Inflammatory macrophage treated with lipopolysaccharide for 1 hour (primary cell): ENCODE measurements at regions not wholly inside any gene's neighbourhood (a gene's known extent, or its start where the extent isn't known, plus 50 kb on each side); places are given as distances from the start of the nearest gene placed in this dataset.
A peak's percentile ranks its signal among the peaks of the same experiment; 100 is the strongest.
"Not testable (repeated sequence)": the region's sequence is repeated elsewhere in the genome, so short reads cannot be mapped to it uniquely, and the experiment has no call there.

Experiments used
- DNase-seq, 2 donors: peaks; one replicate each; pipeline ENCODE4 v3.0.0-alpha.2; 2020 to 2022

DNA sequence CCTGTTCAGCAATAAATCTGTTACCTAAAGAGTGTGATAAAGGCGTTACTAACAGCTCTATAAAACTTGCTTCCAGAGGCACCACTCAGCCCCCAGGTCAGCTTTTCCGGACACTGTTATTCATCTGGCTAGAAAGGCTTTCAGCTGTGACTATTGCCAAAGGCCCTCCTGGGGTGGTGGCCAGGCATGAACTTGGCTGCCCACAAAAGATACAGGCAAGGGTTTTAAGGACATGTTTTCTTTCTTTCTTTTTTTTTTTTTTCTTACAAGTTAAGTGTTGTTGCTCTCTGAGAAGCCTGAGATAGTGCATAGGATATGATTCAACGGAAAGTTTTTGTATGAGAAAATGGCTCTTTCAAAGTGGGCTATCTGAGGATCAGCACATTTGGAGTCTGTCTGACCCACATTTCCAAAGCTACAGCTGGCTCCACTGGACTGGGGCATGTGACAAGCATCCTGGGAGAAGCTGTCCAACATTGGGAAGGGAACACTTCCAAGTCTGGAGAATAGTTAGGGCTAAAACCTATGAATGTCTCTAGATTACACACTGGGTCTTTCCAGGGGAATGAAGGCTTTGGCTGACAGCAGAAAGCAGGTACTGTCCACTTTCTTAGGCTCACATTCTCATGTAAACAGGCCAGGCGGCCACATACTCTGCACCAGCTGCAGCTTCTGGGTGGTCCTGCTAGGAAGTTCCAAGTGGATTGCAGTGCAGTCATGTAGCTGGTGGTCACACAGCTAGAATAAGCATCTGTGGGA lies 639.7 kb downstream of the LMO4 start:
- DNase-seq: no peak

GRCh38 chr1:87969040-87969439 lies 640.4 kb downstream of the LMO4 start:
- DNase-seq: peak in 1 of 2 donors; percentile 2

DNA sequence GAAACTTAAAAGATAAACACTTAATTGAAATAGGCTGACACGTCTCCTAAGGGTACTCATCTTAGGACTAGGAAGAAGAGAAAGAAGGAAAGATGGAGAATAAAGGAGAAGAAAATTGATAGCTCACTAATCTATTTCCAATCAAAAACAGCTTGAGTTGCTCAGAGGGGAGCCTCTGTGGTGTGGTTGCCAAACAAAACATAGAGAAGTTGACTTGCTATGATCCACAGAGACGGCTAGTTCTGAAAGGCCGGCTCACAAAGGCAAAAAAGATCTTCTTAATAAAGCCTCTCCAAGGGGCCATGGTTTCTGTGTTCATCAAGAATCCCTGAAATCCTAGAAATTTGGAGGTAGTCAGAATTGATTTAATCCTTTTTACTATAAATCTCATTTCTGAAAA lies 644.1 kb downstream of the LMO4 start:
- DNase-seq: no peak

- DNase-seq: no peak
Observed at GRCh38 chr1:87973896-87974295, 645.2 kb downstream of the LMO4 start.

GRCh38 chr1:87976316-87976715 lies 647.6 kb downstream of the LMO4 start:
- no peak for DNase-seq

DNA sequence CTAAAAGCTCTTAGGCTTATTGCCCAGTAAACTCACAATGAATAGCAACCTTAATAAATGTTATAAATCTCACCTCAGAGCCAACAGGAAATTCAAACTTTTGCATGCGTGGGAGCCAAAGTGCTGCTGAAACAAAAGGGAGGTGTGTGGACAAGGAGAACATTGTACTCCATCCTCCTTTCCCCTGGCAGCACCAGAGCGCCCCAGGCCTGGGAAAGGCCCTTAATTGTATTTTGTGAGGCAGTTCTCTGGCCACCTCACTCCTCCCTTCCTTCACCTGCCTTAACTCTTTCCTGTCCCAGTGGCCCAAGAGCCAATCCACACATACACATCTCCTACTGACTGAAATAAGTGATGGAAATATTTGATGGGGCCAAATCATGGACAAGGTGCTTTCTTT lies 648.5 kb downstream of the LMO4 start:
- no peak for DNase-seq

GRCh38 chr1:87979079-87979478 lies 650.4 kb downstream of the LMO4 start:
- DNase-seq: no peak

GRCh38 chr1:87980494-87980893 lies 651.8 kb downstream of the LMO4 start:
- no peak for DNase-seq

DNA sequence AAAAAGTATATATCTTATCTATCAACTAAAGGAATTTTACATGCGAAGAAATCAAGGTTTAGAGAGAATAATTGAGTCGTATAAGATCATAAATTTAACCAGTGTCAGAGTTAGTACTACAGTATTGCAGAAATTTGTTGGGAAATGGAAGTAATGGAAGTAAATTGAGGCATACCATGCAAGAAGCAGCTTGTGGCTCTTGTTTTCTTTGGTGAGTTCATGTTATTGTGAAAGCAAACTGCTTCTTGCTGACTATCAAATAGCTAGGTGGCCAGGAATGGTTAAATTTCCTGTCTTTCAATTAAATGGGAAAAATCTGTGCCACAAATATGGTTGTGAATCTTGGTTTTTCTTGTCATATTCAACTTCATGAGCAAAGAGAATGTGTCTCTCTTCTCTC lies 652.7 kb downstream of the LMO4 start:
- no peak for DNase-seq

GRCh38 chr1:87981810-87982209 lies 653.1 kb downstream of the LMO4 start:
- DNase-seq: no peak

- no peak for DNase-seq
Observed at GRCh38 chr1:87983841-87984240, 655.2 kb downstream of the LMO4 start.

GRCh38 chr1:87985071-87985470 lies 656.4 kb downstream of the LMO4 start:
- DNase-seq: no peak

DNA sequence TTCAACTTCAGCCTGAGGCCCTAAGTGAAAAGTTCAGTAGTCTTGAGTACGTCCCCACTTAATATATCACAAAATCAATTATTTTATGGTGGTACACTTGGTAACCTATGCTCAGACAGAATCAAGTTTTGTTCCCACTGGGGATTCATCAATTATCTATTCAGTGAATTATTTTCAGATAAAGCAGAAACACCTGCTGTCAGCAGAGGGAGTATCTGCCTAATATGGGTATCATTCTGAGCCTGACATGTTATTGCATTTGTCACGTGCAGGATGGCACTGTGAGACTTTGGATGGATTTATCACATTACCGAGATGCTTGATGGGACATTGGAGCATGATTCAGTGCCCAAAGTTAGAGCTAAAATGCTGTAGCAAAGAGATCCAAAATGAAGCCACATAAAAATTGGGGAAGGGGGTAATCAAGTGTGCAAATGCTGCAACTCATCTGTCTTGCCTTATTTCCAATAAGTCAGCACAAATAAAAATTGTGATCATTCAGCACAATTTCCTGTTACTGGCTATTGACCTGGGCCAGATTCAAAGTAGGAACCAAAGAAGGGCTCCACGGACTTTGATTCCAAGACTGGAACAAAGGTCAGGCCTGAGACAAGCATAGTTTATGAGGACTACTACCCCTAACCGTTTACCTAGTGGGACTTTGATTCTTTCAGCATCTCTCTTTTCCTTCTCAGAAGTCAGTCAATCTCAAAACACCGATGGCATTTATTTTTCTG lies 657.6 kb downstream of the LMO4 start:
- no peak for DNase-seq

GRCh38 chr1:87989346-87989745 lies 660.7 kb downstream of the LMO4 start:
- DNase-seq: no peak

- DNase-seq: not testable (repeated sequence)
Observed at GRCh38 chr1:87992536-87992935, 663.9 kb downstream of the LMO4 start.

- no peak for DNase-seq
Observed at GRCh38 chr1:87993051-87993450, 664.4 kb downstream of the LMO4 start.

DNA sequence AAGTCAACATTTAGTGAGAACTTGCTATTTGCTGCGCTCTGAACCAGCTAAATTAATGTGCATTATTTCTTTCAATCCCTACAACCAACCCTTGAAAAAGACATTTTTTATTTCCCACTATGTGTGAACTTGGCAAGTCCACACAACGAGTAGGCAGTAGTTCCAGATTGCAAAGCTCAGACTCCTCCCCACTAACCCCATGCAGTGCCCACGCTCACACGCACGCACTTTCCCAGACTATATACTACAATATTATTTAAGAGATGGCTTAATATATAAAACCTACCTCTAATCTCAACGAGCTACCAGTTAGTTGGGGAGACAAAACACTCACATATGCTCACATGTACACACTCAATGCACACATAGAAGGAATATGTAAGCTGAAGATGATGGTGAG lies 671.2 kb downstream of the LMO4 start:
- no peak for DNase-seq

GRCh38 chr1:88001460-88001859 lies 672.8 kb downstream of the LMO4 start:
- no peak for DNase-seq

DNA sequence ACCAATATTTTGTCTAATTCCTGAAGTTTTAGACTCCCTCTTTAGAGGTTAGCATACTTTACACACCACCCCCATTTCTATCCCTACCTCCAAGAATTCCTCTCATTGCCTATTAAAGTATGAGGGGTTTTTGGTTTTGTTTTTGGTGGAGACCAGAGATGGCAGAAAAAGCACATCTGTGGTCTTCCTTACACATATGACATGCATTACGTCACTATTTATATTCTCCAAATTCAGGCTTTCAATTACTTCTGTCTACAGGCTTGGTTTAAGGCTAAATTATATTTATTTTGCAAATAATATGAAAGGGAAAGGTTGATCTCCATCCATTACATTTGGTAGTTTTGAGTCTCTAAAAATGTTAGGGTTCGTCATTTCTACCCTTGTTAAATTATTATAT lies 674.6 kb downstream of the LMO4 start:
- no peak for DNase-seq

DNA sequence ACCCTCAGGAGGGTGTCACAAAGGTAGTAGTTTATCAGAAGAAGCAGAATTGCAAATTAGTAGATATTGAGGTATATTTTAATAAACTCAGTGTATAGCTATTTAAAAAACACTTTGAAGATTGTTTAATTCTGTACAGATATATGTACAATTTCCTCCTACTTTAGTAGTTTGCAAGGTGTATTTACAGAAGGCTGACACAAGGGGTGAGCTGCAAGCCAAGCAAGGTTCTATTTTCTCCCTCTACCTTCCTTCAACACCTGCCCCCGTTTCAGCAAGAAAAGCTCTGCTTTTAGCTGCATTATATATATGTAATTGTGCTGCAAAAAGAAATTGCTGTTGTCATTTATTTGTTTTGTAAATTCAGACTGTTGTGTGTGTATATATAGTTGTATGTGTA lies 674.2 kb upstream of the PKN2 start:
- no peak for DNase-seq

GRCh38 chr1:88013485-88013884 lies 670.6 kb upstream of the PKN2 start:
- no peak for DNase-seq

DNA sequence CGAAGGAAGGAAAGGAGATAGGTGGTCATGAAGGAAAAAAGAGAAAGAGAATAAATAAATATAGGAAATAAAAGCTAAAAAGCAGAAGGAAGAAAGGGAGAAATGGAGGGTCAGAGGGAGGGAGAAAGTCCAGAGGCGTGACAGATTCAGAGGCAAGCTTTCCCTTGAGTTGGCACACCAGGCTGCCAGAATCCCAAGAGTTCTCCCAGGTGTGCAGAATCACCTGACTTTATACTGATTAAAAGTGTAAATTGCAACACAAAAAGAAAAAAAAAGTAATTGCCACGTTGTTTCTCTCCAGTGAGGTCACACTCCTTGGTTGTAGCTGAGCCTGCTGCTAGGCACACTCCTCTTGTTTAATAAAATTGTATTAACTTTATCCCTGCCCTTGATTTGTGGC lies 669.9 kb upstream of the PKN2 start:
- DNase-seq: no peak

GRCh38 chr1:88016947-88017346 lies 667.1 kb upstream of the PKN2 start:
- no peak for DNase-seq

DNA sequence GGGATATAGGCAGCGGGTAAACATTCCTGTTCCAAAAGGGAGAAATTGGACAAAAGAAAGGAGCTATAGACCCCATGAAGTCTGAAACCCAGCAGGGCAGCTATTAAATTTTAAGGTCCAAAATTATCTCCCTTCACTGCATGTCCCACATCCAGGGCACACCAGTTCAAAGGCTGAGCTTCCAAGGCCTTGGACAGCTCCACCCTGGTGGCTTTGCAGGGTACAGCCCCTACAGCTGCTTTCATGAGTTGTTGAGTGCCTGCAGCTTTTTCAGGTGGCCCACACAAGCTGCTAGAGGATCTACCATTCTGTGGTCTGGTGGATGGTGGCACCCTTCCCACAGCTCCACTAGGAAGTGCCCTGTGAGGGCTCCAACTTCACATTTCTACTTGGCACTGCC lies 662.5 kb upstream of the PKN2 start:
- DNase-seq: no peak

DNA sequence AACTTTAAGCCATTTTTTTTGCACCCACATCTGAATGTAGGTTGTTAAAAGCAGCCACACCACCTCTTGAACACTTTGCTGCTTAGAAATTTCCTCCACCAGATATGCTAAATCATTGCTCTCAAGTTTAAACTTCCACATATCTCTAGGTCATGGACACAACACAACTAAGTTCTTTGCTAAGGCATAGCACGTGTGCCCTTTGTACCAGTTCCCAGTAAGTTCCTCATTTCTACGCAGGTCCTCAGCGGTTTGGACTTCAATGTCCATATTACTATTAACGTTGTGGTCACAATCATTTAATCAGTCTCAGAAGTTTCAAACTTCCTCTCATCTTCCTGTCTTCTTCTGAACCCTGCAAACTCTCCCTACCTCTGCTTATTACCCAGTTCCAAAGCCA lies 661.6 kb upstream of the PKN2 start:
- DNase-seq: peak in 1 of 2 donors; percentile 0
